ENCODE measurements at regions not wholly inside any gene's neighbourhood (a gene's known extent, or its start where the extent isn't known, plus 50 kb on each side); places are given as distances from the start of the nearest gene placed in this dataset.
"Not testable (repeated sequence)": the region's sequence is repeated elsewhere in the genome, so short reads cannot be mapped to it uniquely, and the experiment has no call there.

GRCh38 chr6:80981226-80981625 lies 771.3 kb downstream of the TENT5A start:
- TF ChIP-seq, protein P1, sequence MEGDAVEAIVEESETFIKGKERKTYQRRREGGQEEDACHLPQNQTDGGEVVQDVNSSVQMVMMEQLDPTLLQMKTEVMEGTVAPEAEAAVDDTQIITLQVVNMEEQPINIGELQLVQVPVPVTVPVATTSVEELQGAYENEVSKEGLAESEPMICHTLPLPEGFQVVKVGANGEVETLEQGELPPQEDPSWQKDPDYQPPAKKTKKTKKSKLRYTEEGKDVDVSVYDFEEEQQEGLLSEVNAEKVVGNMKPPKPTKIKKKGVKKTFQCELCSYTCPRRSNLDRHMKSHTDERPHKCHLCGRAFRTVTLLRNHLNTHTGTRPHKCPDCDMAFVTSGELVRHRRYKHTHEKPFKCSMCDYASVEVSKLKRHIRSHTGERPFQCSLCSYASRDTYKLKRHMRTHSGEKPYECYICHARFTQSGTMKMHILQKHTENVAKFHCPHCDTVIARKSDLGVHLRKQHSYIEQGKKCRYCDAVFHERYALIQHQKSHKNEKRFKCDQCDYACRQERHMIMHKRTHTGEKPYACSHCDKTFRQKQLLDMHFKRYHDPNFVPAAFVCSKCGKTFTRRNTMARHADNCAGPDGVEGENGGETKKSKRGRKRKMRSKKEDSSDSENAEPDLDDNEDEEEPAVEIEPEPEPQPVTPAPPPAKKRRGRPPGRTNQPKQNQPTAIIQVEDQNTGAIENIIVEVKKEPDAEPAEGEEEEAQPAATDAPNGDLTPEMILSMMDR (IDR thresholded peaks at IDR 0.05; ENCODE audit: low read length): not testable (repeated sequence)
- TF ChIP-seq EZH2 (IDR thresholded peaks at IDR 0.05; ENCODE audit: borderline replicate concordance, low read length): not testable (repeated sequence)

All from OCI-LY1 (cell line).